ENCODE measurements at regions not wholly inside any gene's neighbourhood (a gene's known extent, or its start where the extent isn't known, plus 50 kb on each side); places are given as distances from the start of the nearest gene placed in this dataset.
"Not testable (repeated sequence)": the region's sequence is repeated elsewhere in the genome, so short reads cannot be mapped to it uniquely, and the experiment has no call there.

GRCh38 chr12:47408171-47408871 lies 297.5 kb downstream of the RPAP3 start:
- 80% methylated on average over 2 of the region's 2 CpGs for WGBS (ENCODE audit: low lambda C conversion rate, missing lambda C conversion rate)
- no peaks in the 10 kb centered on the region for H3K36me3 ChIP-seq (replicated peaks; ENCODE audit: insufficient read depth, low read depth)
- H3K9me3 ChIP-seq (ENCODE audit: low read depth): no peaks in the 10 kb centered on the region
- H3K4me3 ChIP-seq: no peak overlapping the region
- TF ChIP-seq EZH2 (IDR thresholded peaks at IDR 0.05; ENCODE audit: borderline replicate concordance) (no peak), CTCF (IDR thresholded peaks at IDR 0.05; ENCODE audit: poor library complexity) (peak; percentile 27)
- peak; percentile 21 for DNase-seq (ENCODE audit: low spot score)
- H4K20me1 ChIP-seq (ENCODE audit: insufficient read depth, poor library complexity, severe bottlenecking): no peaks in the 10 kb centered on the region
- no peaks in the 10 kb centered on the region for H3K9me2 ChIP-seq (replicated peaks; ENCODE audit: insufficient read depth)
- H3K4me2 ChIP-seq: no peak overlapping the region
- H2AFZ ChIP-seq: no peak overlapping the region
- peaks cover 11% of the 10 kb centered on the region for H3K4me1 ChIP-seq (ENCODE audit: insufficient read depth)
- no peaks in the 10 kb centered on the region for H3K27me3 ChIP-seq
- no peaks in the 10 kb centered on the region for H3K79me2 ChIP-seq
- H3K27ac ChIP-seq: no peak overlapping the region

GRCh38 chr12:47407463-47408129 lies 298.2 kb downstream of the RPAP3 start:
- Histone ChIP-seq H4K20me1 (ENCODE audit: insufficient read depth, poor library complexity, severe bottlenecking) (no peaks in the 10 kb centered on the region), H3K27ac (no peak overlapping the region), H3K4me3 (no peak overlapping the region), H3K9me2 (replicated peaks; ENCODE audit: insufficient read depth) (no peaks in the 10 kb centered on the region), H3K9me3 (ENCODE audit: low read depth) (no peaks in the 10 kb centered on the region), H3K4me1 (ENCODE audit: insufficient read depth) (peaks cover 7% of the 10 kb centered on the region), H3K36me3 (replicated peaks; ENCODE audit: insufficient read depth, low read depth) (no peaks in the 10 kb centered on the region), H3K27me3 (no peaks in the 10 kb centered on the region), H2AFZ (no peak overlapping the region), H3K79me2 (no peaks in the 10 kb centered on the region), H3K4me2 (no peak overlapping the region)
- TF ChIP-seq CTCF (IDR thresholded peaks at IDR 0.05; ENCODE audit: poor library complexity) (no peak), EZH2 (IDR thresholded peaks at IDR 0.05; ENCODE audit: borderline replicate concordance) (no peak), EZH2phosphoT487 (IDR thresholded peaks at IDR 0.05; ENCODE audit: low read depth, severe bottlenecking, unreplicated experiment) (no peak)
- no peak for DNase-seq (ENCODE audit: low spot score)
- 83% methylated on average over 5 of the region's 5 CpGs for WGBS (ENCODE audit: low lambda C conversion rate, missing lambda C conversion rate)

- TF ChIP-seq EZH2phosphoT487 (IDR thresholded peaks at IDR 0.05; ENCODE audit: low read depth, severe bottlenecking, unreplicated experiment) (no peak), CTCF (IDR thresholded peaks at IDR 0.05; ENCODE audit: poor library complexity) (no peak), EZH2 (IDR thresholded peaks at IDR 0.05; ENCODE audit: borderline replicate concordance) (no peak)
- no peak overlapping the region for H3K27ac ChIP-seq
- no peaks in the 10 kb centered on the region for H4K20me1 ChIP-seq (ENCODE audit: insufficient read depth, poor library complexity, severe bottlenecking)
- H3K4me3 ChIP-seq: no peak overlapping the region
- no peaks in the 10 kb centered on the region for H3K36me3 ChIP-seq (replicated peaks; ENCODE audit: insufficient read depth, low read depth)
- no peaks in the 10 kb centered on the region for H3K9me3 ChIP-seq (ENCODE audit: low read depth)
- no peak overlapping the region for H2AFZ ChIP-seq
- H3K79me2 ChIP-seq: no peaks in the 10 kb centered on the region
- H3K4me2 ChIP-seq: no peak overlapping the region
- no peaks in the 10 kb centered on the region for H3K9me2 ChIP-seq (replicated peaks; ENCODE audit: insufficient read depth)
- no peak for DNase-seq (ENCODE audit: low spot score)
- no peaks in the 10 kb centered on the region for H3K27me3 ChIP-seq
- H3K4me1 ChIP-seq (ENCODE audit: insufficient read depth): no peaks in the 10 kb centered on the region
- 90% methylated on average over 1 of the region's 1 CpG for WGBS (ENCODE audit: low lambda C conversion rate, missing lambda C conversion rate)
Measured at GRCh38 chr12:47403681-47404080, 302.1 kb downstream of the RPAP3 start.

GRCh38 chr12:47401196-47401595 lies 304.6 kb downstream of the RPAP3 start:
- WGBS (ENCODE audit: low lambda C conversion rate, missing lambda C conversion rate): 58% methylated on average over 3 of the region's 3 CpGs
- not testable (repeated sequence) for H2AFZ ChIP-seq; H3K9me3 ChIP-seq (ENCODE audit: low read depth); H3K79me2 ChIP-seq; H3K4me2 ChIP-seq; H3K4me3 ChIP-seq; DNase-seq (ENCODE audit: low spot score); H4K20me1 ChIP-seq (ENCODE audit: insufficient read depth, poor library complexity, severe bottlenecking); H3K27ac ChIP-seq; H3K27me3 ChIP-seq; H3K4me1 ChIP-seq (ENCODE audit: insufficient read depth); H3K9me2 ChIP-seq (replicated peaks; ENCODE audit: insufficient read depth); H3K36me3 ChIP-seq (replicated peaks; ENCODE audit: insufficient read depth, low read depth)
